GM21381 (cell line): ENCODE measurements at regions not wholly inside any gene's neighbourhood (a gene's known extent, or its start where the extent isn't known, plus 50 kb on each side); places are given as distances from the start of the nearest gene placed in this dataset.
"Not testable (repeated sequence)": the region's sequence is repeated elsewhere in the genome, so short reads cannot be mapped to it uniquely, and the experiment has no call there.

Experiments used
- ATAC-seq: cut with Tn5 transposase; IDR thresholded peaks from one replicate; pipeline ENCODE4 v1.9.1; 2021; ENCODE audit warnings: mild to moderate bottlenecking, moderate library complexity; ENCODE audit not compliant: unreplicated experiment

- no peak for ATAC-seq
These were observed 86.1 kb upstream of the CTAGE1 start for GRCh38 chr18:22503803-22504202.

GRCh38 chr18:22504251-22505030, 86.7 kb upstream of the CTAGE1 start:
- ATAC-seq: no peak

GRCh38 chr18:22505141-22505591, 87.5 kb upstream of the CTAGE1 start:
- ATAC-seq: no peak

- no peak for ATAC-seq
These were observed 89.3 kb upstream of the CTAGE1 start for GRCh38 chr18:22507055-22507454.

GRCh38 chr18:22509423-22509822, 91.7 kb upstream of the CTAGE1 start:
- ATAC-seq: no peak

- ATAC-seq: no peak
These were observed 93.0 kb upstream of the CTAGE1 start for GRCh38 chr18:22510697-22511096.

GRCh38 chr18:22513721-22514481, 96.2 kb upstream of the CTAGE1 start:
- no peak for ATAC-seq

- ATAC-seq: no peak
These were observed 96.9 kb upstream of the CTAGE1 start for GRCh38 chr18:22514655-22515054.

- no peak for ATAC-seq
These were observed 97.5 kb upstream of the CTAGE1 start for GRCh38 chr18:22515250-22515649.

- no peak for ATAC-seq
These were observed 99.6 kb upstream of the CTAGE1 start for GRCh38 chr18:22517356-22517755.

- ATAC-seq: no peak
These were observed 103.5 kb upstream of the CTAGE1 start for GRCh38 chr18:22521026-22521707.

- ATAC-seq: no peak
These were observed 105.8 kb upstream of the CTAGE1 start for GRCh38 chr18:22523481-22523880.

- ATAC-seq: no peak
These were observed 107.1 kb upstream of the CTAGE1 start for GRCh38 chr18:22524783-22525182.

GRCh38 chr18:22525313-22525712, 107.6 kb upstream of the CTAGE1 start:
- no peak for ATAC-seq

GRCh38 chr18:22525883-22526282, 108.2 kb upstream of the CTAGE1 start:
- ATAC-seq: no peak

GRCh38 chr18:22528291-22528690, 110.6 kb upstream of the CTAGE1 start:
- no peak for ATAC-seq

- not testable (repeated sequence) for ATAC-seq
These were observed 117.0 kb upstream of the CTAGE1 start for GRCh38 chr18:22534706-22535105.

GRCh38 chr18:22536558-22536957, 118.8 kb upstream of the CTAGE1 start:
- no peak for ATAC-seq

- no peak for ATAC-seq
These were observed 120.7 kb upstream of the CTAGE1 start for GRCh38 chr18:22538426-22538825.

GRCh38 chr18:22539051-22539765, 121.5 kb upstream of the CTAGE1 start:
- no peak for ATAC-seq

GRCh38 chr18:22541232-22541631, 123.5 kb upstream of the CTAGE1 start:
- no peak for ATAC-seq
